Medulla oblongata (tissue), 1 donor: ENCODE measurements at regions not wholly inside any gene's neighbourhood (a gene's known extent, or its start where the extent isn't known, plus 50 kb on each side); places are given as distances from the start of the nearest gene placed in this dataset.

Source experiments
- DNase-seq: peaks from one replicate; pipeline ENCODE4 v3.0.0-alpha.2; 2015; ENCODE audit errors: extremely low spot score

DNA sequence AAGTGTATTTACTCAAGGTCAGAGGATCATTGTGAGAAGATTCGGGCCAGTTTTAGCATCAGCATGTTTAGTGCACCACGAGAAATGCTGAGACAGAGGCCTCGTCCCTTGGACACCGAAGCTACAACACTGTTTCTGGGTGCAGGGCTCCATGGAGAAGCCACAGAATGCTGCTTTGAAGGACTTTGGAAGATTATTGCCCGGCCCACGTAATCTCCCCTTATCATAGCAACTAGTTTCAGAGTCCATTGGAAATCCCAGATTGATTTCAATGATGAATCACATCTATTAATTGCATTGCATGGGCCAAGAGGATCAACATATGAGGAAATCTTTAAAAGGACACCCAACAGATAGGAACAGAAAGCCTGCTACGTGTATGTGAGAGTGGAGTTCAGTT lies 156.0 kb downstream of the MAF start:
- DNase-seq, result no peak

GRCh38 chr16:79439901-79440300 lies 160.6 kb downstream of the MAF start:
- DNase-seq, result peak; percentile 62

GRCh38 chr16:79437764-79438751 lies 162.5 kb downstream of the MAF start:
- peak; percentile 66 for DNase-seq

- DNase-seq, result no peak
These were observed 163.7 kb downstream of the MAF start for GRCh38 chr16:79436885-79437284.

- DNase-seq, result no peak
These were observed 165.8 kb downstream of the MAF start for GRCh38 chr16:79434771-79435170.

- no peak for DNase-seq
These were observed 166.4 kb downstream of the MAF start for GRCh38 chr16:79434092-79434491.

- DNase-seq, result no peak
These were observed 168.6 kb downstream of the MAF start for GRCh38 chr16:79431923-79432322.

- DNase-seq, result no peak
These were observed 170.3 kb downstream of the MAF start for GRCh38 chr16:79430191-79430678.

DNA sequence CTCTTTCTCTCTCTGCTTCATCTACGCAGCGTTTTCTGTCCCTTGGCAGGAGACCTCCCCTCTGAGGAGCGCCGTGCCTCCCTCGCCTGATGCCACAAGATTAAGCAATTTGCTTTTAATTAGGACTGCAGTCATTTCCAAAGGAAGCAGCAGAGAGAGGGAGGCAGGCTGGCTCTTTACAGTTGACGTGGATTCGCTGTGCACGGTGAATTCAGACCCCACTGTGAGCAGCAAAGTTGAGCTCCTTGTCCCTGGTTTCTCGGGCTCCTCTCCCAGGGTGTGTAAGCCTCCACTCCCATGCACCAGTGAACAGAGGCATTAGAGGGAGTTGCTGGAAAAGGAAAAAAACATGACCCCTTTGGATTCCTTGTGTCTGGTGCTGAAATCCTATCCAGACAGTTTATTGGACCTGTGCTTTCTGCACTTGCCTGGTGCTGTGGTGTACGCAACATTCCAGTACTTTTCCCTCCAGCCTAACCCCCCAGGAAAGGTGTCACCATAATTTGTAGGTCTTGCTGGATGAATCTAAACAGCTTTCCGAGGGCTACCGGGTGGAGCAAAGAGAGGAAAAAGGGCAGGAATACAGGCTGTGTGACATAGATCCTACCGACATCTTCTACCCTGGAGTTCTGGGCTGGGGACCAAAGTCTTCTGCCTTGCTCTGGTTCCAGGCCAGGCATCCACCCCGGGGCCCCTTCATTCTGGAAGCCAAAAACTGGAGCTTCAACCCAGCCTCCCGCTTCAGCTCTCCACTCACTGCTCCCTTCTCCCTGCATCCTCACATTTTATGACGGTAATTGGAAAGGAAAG lies 171.0 kb downstream of the MAF start:
- no peak for DNase-seq

DNA sequence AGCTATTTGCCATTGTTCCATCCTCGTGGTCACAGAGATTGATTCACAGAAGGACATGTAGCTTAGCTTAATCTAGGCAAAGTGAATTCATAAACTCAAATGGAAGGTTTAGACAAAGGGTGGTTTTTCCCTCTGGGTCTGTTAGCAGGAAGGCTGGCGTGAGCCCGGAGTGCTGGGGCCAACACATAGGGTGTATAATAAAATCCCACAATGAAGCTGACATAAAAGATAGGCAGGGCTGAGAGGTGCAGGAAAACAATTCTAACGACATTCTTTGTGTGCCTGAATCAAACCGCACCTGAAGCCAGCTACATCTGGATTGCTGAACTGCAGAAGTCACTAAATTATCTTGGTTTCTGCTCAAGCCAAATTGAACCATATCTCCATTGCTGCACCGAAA lies 173.9 kb downstream of the MAF start:
- DNase-seq, result no peak

DNA sequence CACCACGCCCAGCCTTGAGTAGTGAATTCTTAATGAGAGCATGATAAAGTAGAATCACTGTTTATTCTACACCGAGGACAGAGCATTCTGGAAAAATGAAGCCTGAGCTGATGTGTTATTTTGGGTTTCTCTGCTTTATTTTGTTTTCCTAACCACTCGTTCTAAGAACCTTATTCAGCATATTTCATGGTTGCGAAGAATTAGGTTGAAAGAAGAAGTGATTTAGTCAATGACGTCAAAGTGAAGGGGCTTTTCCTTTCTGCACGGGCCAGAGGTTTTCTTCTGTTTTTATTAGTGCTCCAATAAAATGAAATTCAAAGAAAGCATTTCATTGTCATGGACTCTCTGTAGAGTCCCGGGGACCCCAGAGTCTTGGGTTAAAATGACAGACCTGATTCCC lies 178.5 kb downstream of the MAF start:
- no peak for DNase-seq

- no peak for DNase-seq
These were observed 179.4 kb downstream of the MAF start for GRCh38 chr16:79421126-79421525.

DNA sequence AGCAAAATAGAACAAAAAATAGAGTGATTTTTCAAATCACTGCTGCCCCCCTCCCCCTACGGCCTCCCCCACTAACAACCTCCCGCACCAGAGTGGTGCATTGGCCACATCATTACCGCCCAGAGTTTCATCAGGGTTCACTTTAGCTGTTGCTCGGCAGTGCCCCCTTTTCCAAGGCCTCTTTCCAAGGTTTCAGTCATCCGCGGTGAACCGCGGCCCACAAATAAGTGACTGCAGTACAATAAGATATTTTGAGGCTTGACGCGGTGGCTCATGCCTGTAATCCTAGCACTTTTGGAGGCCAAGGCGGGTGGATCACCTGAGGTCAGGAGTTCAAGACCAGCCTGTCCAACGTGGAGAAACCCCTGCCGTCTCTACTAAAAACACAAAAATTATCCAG lies 180.0 kb downstream of the MAF start:
- DNase-seq, result no peak

GRCh38 chr16:79419148-79419547 lies 181.4 kb downstream of the MAF start:
- peak; percentile 44 for DNase-seq

DNA sequence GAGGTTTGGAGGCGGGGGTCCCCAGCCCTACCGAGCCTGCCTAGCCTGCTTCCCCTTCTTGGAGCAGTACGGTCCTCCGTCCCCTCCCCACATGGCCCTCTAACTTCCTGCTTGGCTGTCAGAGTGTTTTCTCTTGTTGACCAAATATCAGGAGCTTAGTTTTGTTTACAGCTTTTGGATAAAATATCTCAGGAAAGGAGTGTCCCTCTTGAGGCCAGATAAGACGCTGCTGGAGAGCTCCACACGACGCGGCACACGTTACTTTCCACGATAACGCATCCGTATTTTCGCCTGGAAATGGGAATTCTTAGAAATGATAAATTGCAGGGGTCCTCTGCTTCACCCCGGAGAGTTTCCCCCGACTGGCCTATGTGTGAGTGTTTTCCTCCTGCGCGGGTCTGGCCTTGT lies 182.9 kb downstream of the MAF start:
- no peak for DNase-seq

- no peak for DNase-seq
These were observed 184.4 kb downstream of the MAF start for GRCh38 chr16:79415983-79416640.

- no peak for DNase-seq
These were observed 187.7 kb downstream of the MAF start for GRCh38 chr16:79412783-79413225.

DNA sequence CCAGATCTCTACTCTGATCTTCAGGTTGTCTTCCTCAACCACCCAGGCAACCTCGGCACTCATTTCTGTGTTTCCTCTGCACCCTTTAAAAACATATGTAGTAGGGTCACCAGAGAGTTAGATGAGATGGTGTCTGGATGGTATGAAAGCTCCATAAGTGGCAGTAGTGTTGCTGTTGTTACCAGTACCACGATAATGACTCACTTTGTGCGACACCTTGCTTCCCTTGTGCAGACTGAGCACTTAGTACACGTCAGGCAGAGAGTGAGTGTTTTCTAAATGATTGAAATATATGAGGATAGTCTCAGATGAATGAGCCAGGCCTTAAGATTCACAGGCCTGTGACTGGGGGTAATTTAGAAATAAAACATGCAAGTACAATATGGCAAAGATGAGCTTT lies 188.7 kb downstream of the MAF start:
- no peak for DNase-seq

- DNase-seq, result no peak
These were observed 189.2 kb downstream of the MAF start for GRCh38 chr16:79411357-79411756.

GRCh38 chr16:79409978-79410377 lies 190.6 kb downstream of the MAF start:
- peak; percentile 24 for DNase-seq

GRCh38 chr16:79408355-79408754 lies 192.2 kb downstream of the MAF start:
- no peak for DNase-seq
